GM12873 (cell line): ENCODE measurements at regions not wholly inside any gene's neighbourhood (a gene's known extent, or its start where the extent isn't known, plus 50 kb on each side); places are given as distances from the start of the nearest gene placed in this dataset.

Experiments
- CTCF ChIP-seq: IDR thresholded peaks from 2 replicates; pipeline ENCODE4 v1.5.1; 2012; ENCODE audit warnings: low read depth, mild to moderate bottlenecking, moderate library complexity, low read length, control low read depth; ENCODE audit not compliant: insufficient read depth; ENCODE audit errors: missing control alignments

- TF ChIP-seq CTCF: no peak
These were observed 239.6 kb upstream of the TRAM1L1 start for GRCh38 chr4:117324851-117325491.

- TF ChIP-seq CTCF: no peak
These were observed 240.7 kb upstream of the TRAM1L1 start for GRCh38 chr4:117326091-117326490.

GRCh38 chr4:117327491-117327890, 242.1 kb upstream of the TRAM1L1 start:
- TF ChIP-seq CTCF: no peak

GRCh38 chr4:117328333-117328732, 243.0 kb upstream of the TRAM1L1 start:
- TF ChIP-seq CTCF: no peak

GRCh38 chr4:117331817-117332216, 246.4 kb upstream of the TRAM1L1 start:
- no peak for TF ChIP-seq CTCF

- no peak for TF ChIP-seq CTCF
These were observed 249.2 kb upstream of the TRAM1L1 start for GRCh38 chr4:117334451-117335188.

- no peak for TF ChIP-seq CTCF
These were observed 272.1 kb upstream of the TRAM1L1 start for GRCh38 chr4:117357437-117357836.
